RKO (cell line): ENCODE measurements at regions not wholly inside any gene's neighbourhood (a gene's known extent, or its start where the extent isn't known, plus 50 kb on each side); places are given as distances from the start of the nearest gene placed in this dataset.

ENCODE experiments used
- DNase-seq: peaks from one replicate; pipeline ENCODE4 v3.0.0-alpha.2; 2016; ENCODE audit warnings: low spot score

DNA sequence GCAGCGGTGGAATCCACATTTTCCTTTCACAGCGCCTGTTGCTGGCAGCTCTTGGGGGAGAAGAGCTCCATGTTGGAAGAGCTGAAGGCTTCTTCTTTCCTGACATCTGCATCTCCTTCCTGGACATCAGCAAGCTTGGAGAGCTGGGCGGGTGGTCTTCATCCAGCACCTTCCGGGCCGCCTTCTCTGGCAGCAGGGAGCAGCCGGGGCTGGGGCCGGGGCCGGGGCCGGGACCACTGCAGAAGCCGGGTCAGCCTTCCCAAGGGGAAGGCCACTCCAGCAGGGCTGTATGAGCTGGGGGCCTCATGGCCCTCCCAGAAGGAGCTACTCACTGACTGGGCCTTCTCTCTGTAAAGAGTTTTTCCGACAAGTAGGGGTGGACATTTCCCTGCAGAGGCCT is 787.5 kb downstream of the TLE4 start:
- DNase-seq: no peak

DNA sequence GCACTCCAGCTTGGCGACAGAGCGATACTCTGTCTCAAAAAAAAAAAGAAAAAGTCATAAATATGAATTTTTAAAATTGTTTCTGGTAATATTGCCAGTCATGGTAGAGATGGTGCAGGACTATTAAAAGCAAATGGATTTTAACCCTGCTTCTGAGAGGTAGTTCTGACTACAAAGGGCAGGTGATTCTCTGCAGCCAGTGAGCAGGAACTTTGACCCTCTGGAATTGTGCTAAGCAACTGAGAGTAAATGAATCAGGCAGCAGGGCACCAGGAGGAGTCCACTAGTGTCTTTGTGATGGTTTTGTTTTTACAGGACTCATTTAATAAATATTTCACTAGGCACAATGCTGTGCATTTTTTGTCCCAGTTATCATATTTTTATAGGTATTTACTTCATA is 781.2 kb downstream of the TLE4 start:
- DNase-seq: no peak

DNA sequence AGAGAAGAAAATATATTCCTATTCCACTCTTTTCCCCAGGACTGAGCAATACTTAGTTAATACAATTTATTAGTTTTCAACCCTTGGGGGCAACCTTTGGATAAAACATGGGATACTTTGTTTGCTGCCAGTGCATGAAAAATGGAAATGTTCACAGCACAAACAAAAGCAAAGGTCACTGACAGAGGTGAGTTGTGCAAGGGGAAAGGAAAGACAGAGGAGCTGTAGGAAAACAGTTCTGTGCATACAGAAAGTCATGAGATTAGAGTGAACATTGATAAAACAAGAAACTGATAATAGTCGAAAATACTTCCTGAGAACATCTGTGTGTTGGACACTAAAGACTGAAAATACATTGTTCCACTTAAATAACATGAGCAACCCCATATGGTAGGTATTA is 779.8 kb downstream of the TLE4 start:
- DNase-seq: no peak

DNA sequence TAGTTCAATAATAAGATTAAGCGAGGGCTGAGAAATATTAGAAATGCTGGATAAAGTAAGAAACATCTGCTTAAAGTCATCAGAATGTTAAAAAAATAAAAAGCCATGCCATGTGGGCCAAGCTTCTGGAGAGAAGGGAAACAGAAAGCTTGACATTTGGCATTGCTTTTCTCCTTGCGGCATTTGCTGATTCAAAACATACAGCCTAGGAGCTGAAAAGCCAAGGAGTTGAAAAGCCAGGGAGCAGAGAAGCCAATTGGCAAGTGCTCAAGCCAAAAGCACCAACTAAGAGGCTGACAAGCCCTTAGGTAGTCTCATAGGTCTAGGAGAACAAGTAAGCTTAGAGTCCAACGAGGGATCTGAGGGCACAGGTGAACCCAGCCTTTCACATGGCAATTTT is 754.3 kb downstream of the TLE4 start:
- no peak for DNase-seq

DNA sequence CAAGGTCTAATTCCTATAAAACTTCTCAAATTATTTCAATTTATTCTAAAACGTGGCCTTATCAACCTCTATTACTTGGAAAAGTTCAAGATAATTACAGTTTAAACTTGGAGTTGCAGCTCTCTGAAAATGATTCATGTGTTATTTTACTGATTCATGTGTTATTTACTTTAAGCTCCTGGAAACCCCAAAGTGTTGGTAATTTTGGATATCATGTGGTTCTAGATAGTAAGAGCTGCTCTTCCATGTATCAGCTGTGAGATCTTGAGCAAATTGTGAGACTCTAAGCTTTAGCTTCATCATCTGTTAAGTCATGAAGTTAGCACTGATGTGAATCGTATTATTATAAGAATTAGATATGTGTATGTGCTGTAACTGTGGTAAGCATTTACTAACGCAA is 749.2 kb downstream of the TLE4 start:
- DNase-seq: no peak

DNA sequence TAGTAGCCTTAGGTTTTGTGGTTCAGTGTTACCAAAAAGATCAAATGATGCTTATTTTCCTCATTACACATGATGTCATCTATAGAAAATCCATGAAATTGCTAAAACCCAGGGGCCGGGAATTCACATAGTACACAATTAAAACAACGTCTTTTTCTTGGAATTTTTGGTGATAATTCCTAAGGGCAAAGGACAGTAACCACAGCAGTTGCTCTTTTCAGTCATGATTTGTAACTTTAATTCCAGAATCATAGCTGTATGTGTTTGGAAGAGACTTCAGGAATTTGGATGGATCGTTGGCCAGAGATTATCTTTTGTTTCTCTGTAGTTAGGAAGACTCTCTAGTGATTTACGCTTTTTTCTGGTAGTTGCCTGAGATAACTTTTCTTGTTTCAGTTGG is 748.7 kb downstream of the TLE4 start:
- no peak for DNase-seq

DNA sequence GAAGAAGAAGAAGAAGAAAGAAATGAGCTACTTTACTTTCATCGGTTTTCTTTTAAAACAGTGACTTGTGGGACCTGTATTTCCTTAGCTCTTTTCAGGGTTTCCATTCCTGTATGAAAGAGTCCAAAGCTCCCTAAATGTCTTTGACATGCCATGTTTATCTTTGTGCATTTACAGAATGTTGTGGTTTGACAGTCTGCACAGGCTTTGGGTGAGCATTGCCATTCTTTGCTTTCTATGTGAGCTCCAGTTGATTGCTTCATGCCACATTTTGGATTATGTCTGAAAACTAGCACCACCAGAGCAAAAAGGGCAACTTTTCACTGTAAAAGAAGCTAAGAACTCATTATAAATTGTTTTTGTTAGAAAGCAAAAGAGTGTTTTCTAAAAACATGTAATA is 733.4 kb downstream of the TLE4 start:
- no peak for DNase-seq

DNA sequence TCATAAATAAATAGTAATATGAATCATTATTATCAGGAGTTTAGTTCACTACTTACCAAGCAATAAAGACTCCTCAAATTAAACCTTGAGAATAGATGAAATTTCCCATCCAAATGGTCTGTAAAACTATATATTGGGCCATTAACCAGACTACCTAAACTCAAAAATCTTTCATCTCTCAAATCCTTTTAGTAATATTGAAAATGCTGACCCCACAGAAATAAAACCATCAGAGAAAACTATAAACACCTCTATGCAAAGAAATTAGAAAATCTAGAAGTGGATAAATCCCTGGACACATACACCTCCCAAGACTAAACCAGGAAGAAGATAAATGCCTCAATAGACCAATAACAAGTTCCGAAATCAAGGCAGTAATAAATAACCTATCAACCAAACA is 723.2 kb downstream of the TLE4 start:
- no peak for DNase-seq

DNA sequence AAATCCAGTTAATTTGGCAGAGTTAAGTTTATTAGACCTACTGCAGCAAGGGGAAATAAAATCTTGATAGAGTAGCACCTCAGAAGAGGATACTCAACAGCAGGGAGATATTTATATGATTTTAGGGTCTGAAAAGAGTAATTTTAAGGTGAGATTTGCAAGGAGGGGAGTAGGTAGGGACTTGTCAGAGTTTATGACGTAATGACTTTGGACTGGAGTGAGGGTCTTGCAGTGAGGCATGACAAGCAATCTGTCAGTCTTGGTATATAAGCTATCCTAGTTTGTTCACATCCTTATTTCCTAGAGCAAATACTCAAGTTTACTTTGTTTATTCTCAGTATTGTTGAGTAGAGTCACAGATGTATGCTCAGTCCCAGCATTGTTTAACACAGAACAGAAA is 722.6 kb downstream of the TLE4 start:
- no peak for DNase-seq

DNA sequence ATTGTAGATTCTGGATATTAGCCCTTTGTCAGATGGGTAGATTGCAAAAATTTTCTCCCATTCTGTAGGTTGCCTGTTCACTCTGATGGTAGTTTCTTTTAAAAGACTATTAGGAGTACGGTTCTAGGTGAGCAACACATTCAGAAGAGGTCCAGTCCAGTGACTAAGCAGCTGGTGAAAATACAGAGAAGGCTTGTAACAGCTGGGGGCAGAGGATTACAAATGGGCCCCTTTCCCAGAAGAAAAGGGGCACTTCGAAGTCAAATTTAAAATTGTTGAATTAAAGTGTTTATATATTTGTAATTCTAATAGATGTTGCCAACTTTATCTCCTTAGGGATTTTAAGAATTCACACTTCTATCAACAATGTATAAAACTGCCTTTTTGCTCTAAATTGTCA is 720.5 kb downstream of the TLE4 start:
- DNase-seq: no peak

DNA sequence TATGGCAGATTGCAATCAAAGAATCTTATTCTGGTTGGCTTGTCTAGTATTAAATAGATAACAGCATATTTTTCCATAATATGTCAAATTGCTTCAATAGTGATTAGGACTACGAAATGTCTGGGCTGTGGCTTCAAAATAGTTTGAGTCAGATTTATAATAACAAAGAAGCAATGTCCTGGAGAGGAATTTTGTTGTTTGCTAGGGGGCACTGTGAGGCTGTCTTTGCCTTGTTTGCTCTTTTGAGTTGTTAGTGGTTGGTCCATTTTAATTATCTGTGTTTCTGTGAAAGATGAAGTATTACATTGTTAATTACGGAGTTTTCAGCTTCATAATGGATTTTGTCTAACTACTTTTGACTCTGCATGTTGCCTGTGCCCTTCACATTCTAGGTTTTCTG is 713.6 kb downstream of the TLE4 start:
- DNase-seq: peak; percentile 2

DNA sequence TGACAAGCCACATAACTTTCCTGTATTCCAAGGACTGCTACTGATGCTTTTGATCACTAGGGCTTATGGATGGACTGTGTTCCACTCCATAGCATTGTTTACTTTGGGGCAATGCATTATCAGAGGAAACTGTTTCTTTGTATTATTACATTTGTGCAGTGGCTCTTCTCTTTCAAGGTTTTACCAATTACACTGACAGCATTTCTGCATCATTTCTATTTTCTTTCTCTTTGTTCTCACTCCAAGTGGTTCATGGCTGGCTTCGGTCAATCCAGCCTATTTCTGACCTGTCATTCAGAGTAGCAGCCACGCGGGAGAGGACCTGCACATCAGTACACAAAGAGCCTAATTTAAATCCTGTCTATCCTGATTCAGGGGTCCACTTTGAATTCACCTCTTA is 711.0 kb downstream of the TLE4 start:
- no peak for DNase-seq

DNA sequence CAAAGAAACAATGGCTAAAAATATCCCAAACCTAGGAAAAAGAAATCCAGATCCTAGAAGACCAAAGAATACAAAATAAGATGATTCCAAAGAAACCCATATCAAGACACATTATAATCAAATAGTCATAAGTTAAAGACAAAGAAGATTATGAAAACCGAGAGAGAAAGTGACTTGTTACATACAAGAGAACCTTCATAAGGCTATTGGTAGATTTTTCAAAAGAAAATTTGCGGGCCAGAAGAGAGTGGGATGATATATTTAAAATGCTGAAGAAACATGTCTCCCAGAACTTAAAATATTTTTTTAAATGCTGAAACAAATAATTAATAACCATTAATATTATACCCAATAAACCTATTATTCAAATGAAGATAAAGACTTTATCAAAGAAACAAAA is 687.3 kb downstream of the TLE4 start:
- no peak for DNase-seq

DNA sequence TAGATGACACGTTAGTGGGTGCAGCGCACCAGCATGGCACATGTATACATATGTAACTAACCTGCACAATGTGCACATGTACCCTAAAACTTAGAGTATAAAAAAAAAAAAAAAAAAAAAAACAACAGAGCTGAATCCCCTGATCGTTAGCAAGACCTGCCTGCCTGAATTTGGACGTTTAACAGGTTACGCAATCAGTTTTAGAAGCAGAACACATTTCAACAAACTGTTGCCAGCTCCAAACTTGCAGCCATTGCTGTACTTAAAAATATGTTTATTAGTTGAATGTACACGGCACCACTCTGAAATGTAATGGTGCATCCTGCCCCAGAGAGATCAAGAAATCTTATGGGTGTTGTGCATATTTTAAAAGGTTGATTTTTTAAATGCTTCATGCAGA is 680.0 kb downstream of the TLE4 start:
- no peak for DNase-seq

DNA sequence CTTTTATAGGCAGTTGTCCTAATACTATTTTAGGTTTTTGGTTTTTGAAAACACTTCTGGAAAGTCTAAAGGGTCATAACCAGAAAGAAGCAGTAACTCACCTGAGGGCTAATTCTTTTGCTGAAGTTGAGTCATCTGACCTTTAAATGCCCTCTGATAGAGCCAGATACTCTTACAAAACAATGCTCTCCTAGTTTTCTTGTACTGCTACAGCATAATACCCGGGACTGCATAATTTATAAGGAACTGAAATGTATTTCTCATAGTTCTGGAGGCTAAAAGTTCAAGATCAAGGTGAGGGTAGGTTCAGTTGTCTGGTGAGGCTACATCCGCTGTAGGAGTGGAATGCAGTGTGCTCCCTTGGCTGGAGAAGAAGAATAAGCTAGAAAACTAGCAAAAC is 670.3 kb downstream of the TLE4 start:
- DNase-seq: no peak

DNA sequence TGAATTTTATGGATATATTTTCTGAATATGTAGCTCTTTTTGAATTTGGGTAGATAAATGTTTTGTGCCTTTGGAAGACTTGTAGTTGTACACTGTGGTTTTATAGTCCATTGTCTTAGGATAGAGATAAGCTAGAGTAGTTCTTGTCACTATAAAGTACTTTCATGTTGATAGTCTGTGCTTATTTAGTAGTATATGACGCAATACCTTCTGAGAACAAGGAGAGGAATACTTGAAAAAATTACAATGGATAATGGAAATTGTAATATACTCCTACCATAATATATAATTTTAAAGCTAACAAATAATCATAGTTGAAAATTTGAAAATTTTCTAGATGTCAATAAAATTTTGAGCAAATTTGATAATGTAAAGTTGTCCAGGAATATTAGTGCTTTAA is 664.0 kb downstream of the TLE4 start:
- DNase-seq: no peak

DNA sequence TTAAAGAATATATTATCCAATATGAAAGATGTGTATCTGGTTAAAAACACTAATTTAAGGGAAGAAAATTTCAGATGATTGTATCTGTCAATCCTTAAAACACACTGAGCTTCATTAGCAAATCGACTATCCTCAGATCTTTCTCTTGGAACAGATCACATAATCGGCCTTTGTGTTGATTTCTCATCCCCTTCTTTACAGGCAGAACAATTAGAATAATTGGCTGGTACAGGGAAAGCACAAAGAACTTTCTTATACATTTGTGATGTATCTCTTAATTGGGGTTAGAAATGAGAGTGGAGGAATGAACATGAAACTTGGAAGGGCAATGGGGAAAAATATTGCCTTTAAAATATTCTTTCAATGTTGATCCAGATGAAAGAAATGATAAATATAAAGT is 662.1 kb downstream of the TLE4 start:
- no peak for DNase-seq

DNA sequence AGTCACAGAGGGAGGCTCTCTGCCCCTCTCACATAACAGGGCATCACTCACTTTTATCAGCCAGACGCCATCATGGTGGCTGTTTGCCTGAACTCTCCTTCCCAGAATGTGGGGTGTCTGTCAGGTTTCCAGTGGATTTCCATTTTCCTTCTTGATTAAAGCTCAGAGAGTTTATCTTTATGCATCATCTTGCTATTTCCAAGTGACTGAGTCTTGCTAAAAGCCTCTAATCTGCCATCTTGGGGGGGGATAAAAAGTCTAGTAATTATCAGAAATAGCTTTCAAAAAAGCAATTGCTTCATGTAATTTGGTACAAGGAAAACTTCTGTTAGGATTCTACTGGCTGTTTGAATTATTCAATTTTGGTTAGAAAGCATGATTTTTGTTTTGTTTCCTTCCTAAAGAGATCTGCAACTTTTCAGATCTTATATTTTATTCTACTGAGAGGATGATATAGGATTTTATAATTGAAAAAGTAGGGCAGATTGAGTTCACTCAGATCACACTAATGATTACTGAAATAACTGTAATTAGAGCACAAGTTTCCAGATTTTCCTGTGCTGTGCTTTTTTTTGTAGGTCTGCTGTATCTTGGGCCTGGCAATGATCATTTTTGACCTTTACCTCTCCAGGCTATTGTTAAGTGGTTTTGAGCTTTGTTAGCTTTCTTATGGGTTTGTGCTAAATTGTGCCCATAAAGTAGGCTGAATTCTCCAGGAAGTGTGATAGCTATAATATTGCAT is 661.5 kb downstream of the TLE4 start:
- DNase-seq: no peak

DNA sequence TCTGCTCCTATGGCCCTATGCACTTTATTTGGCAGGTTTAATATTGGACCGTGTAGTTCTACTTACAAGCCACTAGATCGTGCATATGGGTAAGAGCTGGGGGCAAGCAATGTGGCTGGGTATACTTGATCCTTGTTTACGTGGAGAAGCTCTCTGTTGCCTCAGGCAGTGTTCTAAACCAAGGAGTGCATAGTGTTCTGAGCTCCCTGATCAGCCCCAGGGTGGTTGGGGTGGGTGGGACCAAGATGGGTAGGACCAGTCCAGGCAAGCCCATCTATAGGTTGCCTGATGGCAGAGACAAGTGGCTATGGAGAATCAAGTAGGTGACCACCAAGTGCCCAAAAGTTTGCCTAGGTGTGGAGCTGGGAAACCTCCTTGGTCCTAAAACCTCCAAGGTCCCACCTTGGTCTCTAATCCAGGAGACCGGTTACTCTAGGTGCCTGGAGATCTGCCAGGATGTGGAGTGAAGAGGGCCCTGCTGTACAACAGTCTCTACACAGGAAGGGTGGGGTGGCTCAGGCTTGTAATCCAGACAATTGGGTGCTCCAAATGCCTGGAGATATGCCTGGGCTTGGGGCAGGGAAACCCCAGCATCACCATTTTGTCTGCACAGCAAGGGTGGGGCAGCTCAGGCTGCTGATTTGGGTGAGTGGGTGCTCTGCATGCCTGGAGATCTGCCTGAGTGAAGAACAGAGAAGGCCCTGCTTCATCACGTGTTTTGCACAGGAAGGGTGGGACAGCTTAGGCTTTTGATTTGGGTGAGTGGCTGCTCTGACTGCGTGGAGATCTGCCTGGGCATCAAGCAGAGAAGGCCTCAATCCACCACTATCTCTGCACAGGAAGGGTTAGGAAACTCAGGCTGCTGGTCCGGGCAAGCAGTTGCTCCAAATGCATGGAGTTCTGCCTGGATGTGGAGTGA is 659.8 kb downstream of the TLE4 start:
- no peak for DNase-seq

DNA sequence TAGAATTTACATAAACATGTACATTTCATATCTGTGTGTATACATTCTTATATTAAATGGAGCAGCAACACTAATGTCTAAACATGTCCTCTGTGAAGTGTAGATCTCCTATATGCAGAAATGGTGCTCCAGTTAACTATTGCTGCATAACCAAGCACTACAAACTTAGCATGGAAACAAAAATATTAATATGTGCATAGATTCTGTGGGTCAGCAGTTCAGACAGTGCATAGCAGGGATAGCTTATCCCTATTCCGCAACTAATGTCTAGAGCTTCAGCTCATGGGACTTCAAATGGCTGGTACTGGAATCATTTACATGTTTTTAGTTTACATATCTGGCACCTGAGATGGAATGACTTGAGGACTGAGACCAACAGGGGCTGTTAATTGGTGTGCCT is 652.1 kb downstream of the TLE4 start:
- no peak for DNase-seq

DNA sequence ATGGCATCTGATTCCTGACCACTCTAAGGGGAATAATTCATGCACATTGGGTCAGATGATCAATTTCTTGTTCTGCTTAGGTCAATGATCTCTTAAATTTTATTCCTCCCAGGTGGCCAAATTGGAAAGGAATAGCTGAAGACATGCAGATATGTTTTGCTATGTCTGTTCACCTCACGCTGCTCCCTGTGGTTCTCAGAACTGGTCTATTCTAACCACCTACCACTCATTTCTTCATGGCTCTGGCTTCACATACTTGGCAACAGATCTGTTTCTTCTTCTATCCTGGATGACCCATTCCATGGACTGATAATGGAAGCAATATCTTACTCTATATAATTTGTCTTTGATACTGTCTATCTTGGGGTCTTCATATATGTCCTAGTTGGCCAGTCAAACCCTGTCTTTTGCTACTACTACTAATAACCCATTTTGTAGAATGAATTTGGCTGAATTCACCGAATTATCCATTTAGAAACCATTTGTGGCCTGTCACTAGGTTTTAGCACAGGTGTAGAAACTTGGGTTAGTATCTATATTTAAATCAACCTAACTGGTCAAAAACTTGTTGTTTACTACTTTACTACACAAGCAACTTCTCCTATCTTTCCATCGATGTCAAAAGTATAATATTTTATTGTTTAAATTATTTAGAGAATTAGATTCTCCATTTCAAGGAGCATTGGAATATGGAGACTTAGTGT is 650.9 kb downstream of the TLE4 start:
- DNase-seq: no peak

DNA sequence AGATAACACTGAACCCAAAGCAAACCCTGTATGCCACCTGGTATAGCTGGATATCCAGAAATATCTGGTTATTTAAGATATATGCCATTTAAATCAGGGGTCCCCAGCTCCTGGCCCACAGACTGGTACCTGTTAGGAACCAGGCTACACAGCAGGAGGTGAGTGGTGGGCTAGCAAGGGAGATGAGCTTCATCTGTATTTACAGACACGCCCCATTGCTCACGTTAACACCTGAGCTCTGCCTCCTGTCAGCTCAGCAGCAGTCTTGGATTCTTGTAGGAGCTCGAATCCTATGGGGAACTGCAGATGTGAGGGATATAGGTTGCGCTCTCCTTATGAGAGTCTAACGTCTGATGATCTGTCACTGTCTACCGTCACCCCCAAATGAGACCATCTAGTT is 646.6 kb downstream of the TLE4 start:
- DNase-seq: no peak

DNA sequence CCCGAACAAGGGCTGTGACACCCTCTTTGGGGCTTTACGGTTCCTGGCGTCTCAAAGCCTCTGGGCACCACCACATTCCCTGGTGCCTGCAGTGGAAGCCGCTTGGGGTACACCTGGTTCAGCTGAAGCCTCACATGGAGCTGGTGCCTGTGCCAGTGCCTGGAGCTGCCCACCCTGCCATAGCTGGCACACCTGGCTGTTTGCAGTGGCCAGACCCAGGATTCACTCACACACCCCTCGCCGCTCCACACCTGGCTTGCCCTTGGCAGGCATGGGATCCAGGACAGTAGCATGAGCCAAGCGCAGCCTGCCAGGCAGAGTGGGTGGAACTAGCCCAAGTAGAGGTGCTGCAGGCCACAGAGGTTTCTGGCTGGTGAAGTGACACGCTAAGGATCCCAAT is 641.8 kb downstream of the TLE4 start:
- DNase-seq: no peak
